Panc1 (cell line): ENCODE measurements at regions not wholly inside any gene's neighbourhood (a gene's known extent, or its start where the extent isn't known, plus 50 kb on each side); places are given as distances from the start of the nearest gene placed in this dataset.

Experiments
- ATAC-seq: fragments of 200-7000 bp; cut with Tn5 transposase; 2 replicates; pipeline ENCODE4 v1.9.1; 2020; ENCODE audit warnings: mild to moderate bottlenecking, moderate library complexity
- BruUV-seq: library from RNA; stranded (reverse); fragments of 400-500 nt; replicated peaks from 2 replicates; lab custom pipeline; 2021; lab: Mats Ljungman, UMichigan
- CTCF ChIA-PET: fragments of 300-600 bp; sonication (Branson Sonifier 250); formaldehyde crosslinking; loops from one replicate; lab custom pipeline; 2022; ENCODE audit warnings: antibody characterized with exemption; lab: Charles Lee
- POLR2A ChIA-PET: fragments of 300-600 bp; sonication (Branson Sonifier 250); formaldehyde crosslinking; loops from one replicate; lab custom pipeline; 2022; ENCODE audit warnings: antibody characterized with exemption; lab: Charles Lee
- DNase-seq: peaks from one replicate; pipeline ENCODE4 v3.0.0-alpha.2; 2010; ENCODE audit warnings: low read depth, low spot score
- H3K27ac ChIP-seq: 2 replicates; pipeline ENCODE4 v1.5.1; 2011; ENCODE audit warnings: mild to moderate bottlenecking, low read length, inconsistent platforms
- H3K27me3 ChIP-seq: fragments of 200-500 bp; sonication (Bioruptor generic); 2 replicates; pipeline ENCODE4 v1.6.0; 2014; ENCODE audit warnings: low read length, inconsistent platforms; ENCODE audit not compliant: control insufficient read depth, insufficient read depth
- H3K36me3 ChIP-seq: fragments of 200-500 bp; sonication (Bioruptor generic); 2 replicates; pipeline ENCODE4 v1.5.1; 2014; ENCODE audit warnings: inconsistent platforms, mild to moderate bottlenecking, low read length, moderate library complexity; ENCODE audit not compliant: control insufficient read depth, insufficient read depth
- H3K4me1 ChIP-seq: 2 replicates; pipeline ENCODE4 v1.5.1; 2011; ENCODE audit warnings: inconsistent platforms, mild to moderate bottlenecking, low read length, moderate library complexity; ENCODE audit not compliant: control insufficient read depth, insufficient read depth
- H3K4me3 ChIP-seq, 2 experiments: 2 replicates each; pipeline ENCODE4 v1.5.1; 2011 to 2012; ENCODE audit warnings: low read depth in 2 of 2, low read length in 2 of 2, mild to moderate bottlenecking in 2 of 2, inconsistent platforms in 1 of 2, moderate library complexity in 1 of 2
- H3K9me3 ChIP-seq: fragments of 200-500 bp; sonication (Bioruptor generic); 2 replicates; pipeline ENCODE4 v1.5.1; 2014; ENCODE audit warnings: low read depth, mild to moderate bottlenecking, inconsistent platforms, low read length, moderate library complexity; ENCODE audit not compliant: control insufficient read depth, insufficient read depth
- CTCF ChIP-seq: fragments of 450-650 bp; IDR thresholded peaks from 2 replicates; pipeline ENCODE4 v1.5.1; 2017; ENCODE audit warnings: mild to moderate bottlenecking
- POLR2AphosphoS5 ChIP-seq: IDR thresholded peaks from 2 replicates; pipeline ENCODE4 v1.6.1; 2012; ENCODE audit warnings: mild to moderate bottlenecking, low read depth, low read length, moderate library complexity
- REST ChIP-seq, 2 experiments: IDR thresholded peaks; 2 replicates each; pipeline ENCODE4 v1.6.1; 2011 to 2012; ENCODE audit warnings: low read depth in 2 of 2, control low read depth in 1 of 2, low read length in 1 of 2, mild to moderate bottlenecking in 1 of 2, moderate library complexity in 1 of 2; ENCODE audit not compliant: insufficient read depth in 1 of 2
- SIN3A ChIP-seq: IDR thresholded peaks from 2 replicates; pipeline ENCODE4 v1.6.1; 2012; ENCODE audit warnings: low read depth, mild to moderate bottlenecking, low read length, moderate library complexity, borderline replicate concordance; ENCODE audit not compliant: insufficient read depth
- TCF7L2 ChIP-seq: IDR thresholded peaks from 2 replicates; pipeline ENCODE4 v1.6.1; 2011; ENCODE audit warnings: mild to moderate bottlenecking, low read depth, low read length, inconsistent platforms
- in situ Hi-C: cut with HindIII; loops from 2 replicates; pipeline ENCODE4 v1.10.0; 2016; ENCODE audit warnings: low sequenced_read_pairs, low pct_unique_long_range_greater_than_20kb
- intact Hi-C: fragments of 100-400 bp; cut with micrococcal nuclease; formaldehyde crosslinking; loops from one replicate; pipeline ENCODE4 v1.10.0; 2022; ENCODE audit not compliant: unreplicated experiment

- Histone ChIP-seq H3K27ac (no peak overlapping the region), H3K4me1 (0 out of 2 replicates have a peak, but pooled peaks cover 3% of the 10 kb centered on the region), H3K36me3 (no peaks in the 10 kb centered on the region), H3K9me3 (no peaks in the 10 kb centered on the region), H3K4me3 (no peak overlapping the region), H3K27me3 (no peaks in the 10 kb centered on the region)
- in situ Hi-C loops (no loop called here), intact Hi-C loops (no loop called here)
- ChIA-PET POLR2A (no interaction called here), CTCF (no interaction called here)
- ATAC-seq (no peak), DNase-seq (no peak)
- TF ChIP-seq POLR2AphosphoS5, result no peak
- peak; percentile 54; the same call in 1 of the 2 replicates for TF ChIP-seq TCF7L2
- TF ChIP-seq SIN3A, result no peak
- BruUV-seq, result no TSS peak
These were observed 373.4 kb downstream of the PDGFC start for GRCh38 chr4:156598138-156598681.

- POLR2A ChIA-PET, result no interaction called here
- Histone ChIP-seq H3K36me3 (no peaks in the 10 kb centered on the region), H3K9me3 (no peaks in the 10 kb centered on the region), H3K4me1 (0 out of 2 replicates have a peak, but pooled peaks cover 3% of the 10 kb centered on the region), H3K4me3 (no peak overlapping the region), H3K27ac (no peak overlapping the region), H3K27me3 (no peaks in the 10 kb centered on the region)
- DNase-seq, result no peak
- in situ Hi-C loops, result no loop called here
- CTCF ChIA-PET, result no interaction called here
- no peak for ATAC-seq
- TF ChIP-seq POLR2AphosphoS5 (no peak), TCF7L2 (no peak), CTCF (no peak), SIN3A (no peak), REST (IDR thresholded peaks at IDR 0.05; ENCODE audit: insufficient read depth in 1 of 2, low read depth in 2 of 2, low read length in 1 of 2) (no peak)
- no TSS peak for BruUV-seq
- intact Hi-C loops, result no loop called here
These were observed 374.8 kb downstream of the PDGFC start for GRCh38 chr4:156596706-156597329.

- Histone ChIP-seq H3K9me3 (no peaks in the 10 kb centered on the region), H3K27ac (no peak overlapping the region), H3K4me3 (no peak overlapping the region), H3K27me3 (no peaks in the 10 kb centered on the region), H3K4me1 (0 out of 2 replicates have a peak, but pooled peaks cover 3% of the 10 kb centered on the region), H3K36me3 (no peaks in the 10 kb centered on the region)
- ATAC-seq (no peak), DNase-seq (no peak)
- no TSS peak for BruUV-seq
- intact Hi-C loops, result no loop called here
- TF ChIP-seq TCF7L2, result no peak
- no peak for TF ChIP-seq POLR2AphosphoS5
- no peak for TF ChIP-seq CTCF
- TF ChIP-seq SIN3A, result no peak
- TF ChIP-seq REST (IDR thresholded peaks at IDR 0.05; ENCODE audit: insufficient read depth in 1 of 2, low read depth in 2 of 2, low read length in 1 of 2), result no peak
- ChIA-PET CTCF (no interaction called here), POLR2A (no interaction called here)
- in situ Hi-C loops, result no loop called here
These were observed 375.6 kb downstream of the PDGFC start for GRCh38 chr4:156596026-156596425.
